IMR-90 (cell line): ENCODE measurements at regions not wholly inside any gene's neighbourhood (a gene's known extent, or its start where the extent isn't known, plus 50 kb on each side); places are given as distances from the start of the nearest gene placed in this dataset.

ENCODE experiments used
- ATAC-seq: fragments of 200-7000 bp; cut with Tn5 transposase; 2 replicates; pipeline ENCODE4 v1.9.1; 2020; ENCODE audit warnings: low read depth, mild to moderate bottlenecking, moderate library complexity
- BruUV-seq: library from RNA; stranded (reverse); fragments of 400-500 nt; replicated peaks from 2 replicates; lab custom pipeline; 2021; lab: Mats Ljungman, UMichigan
- CTCF ChIA-PET: fragments of 300-600 bp; formaldehyde crosslinking; extraction: SDS; loops from one replicate; lab custom pipeline; 2021; ENCODE audit warnings: antibody characterized with exemption; lab: Yijun Ruan, JAX
- POLR2A ChIA-PET: fragments of 300-600 bp; sonication (Branson Sonifier 250); formaldehyde crosslinking; loops from one replicate; lab custom pipeline; 2022; ENCODE audit warnings: antibody characterized with exemption; ENCODE audit not compliant: unreplicated experiment; lab: Charles Lee
- DNase-seq: peaks from one replicate; pipeline ENCODE4 v3.0.0; 2013
- H2AFZ ChIP-seq: replicated peaks from 2 replicates; pipeline ENCODE3; 2013; ENCODE audit warnings: low read length, mild to moderate bottlenecking; ENCODE audit not compliant: poor library complexity
- H2AK5ac ChIP-seq: 2 replicates; pipeline ENCODE4 v1.6.1; 2013; ENCODE audit warnings: low read depth, low read length, inconsistent platforms
- H2AK9ac ChIP-seq: replicated peaks from 2 replicates; pipeline ENCODE3; 2013; ENCODE audit warnings: mild to moderate bottlenecking, low read depth, low read length, moderate library complexity; ENCODE audit not compliant: poor library complexity
- H2BK120ac ChIP-seq: 2 replicates; pipeline ENCODE4 v1.6.1; 2013; ENCODE audit warnings: low read depth, low read length, inconsistent platforms
- H2BK15ac ChIP-seq: 3 replicates; pipeline ENCODE4 v1.6.1; 2013; ENCODE audit warnings: low read depth, low read length, inconsistent platforms
- H2BK20ac ChIP-seq: 2 replicates; pipeline ENCODE4 v1.6.1; 2013; ENCODE audit warnings: low read depth, mild to moderate bottlenecking, inconsistent platforms, low read length, moderate library complexity
- H2BK5ac ChIP-seq: 2 replicates; pipeline ENCODE4 v1.6.1; 2013; ENCODE audit warnings: mild to moderate bottlenecking, low read depth, low read length, inconsistent platforms; ENCODE audit not compliant: poor library complexity, severe bottlenecking
- H3K14ac ChIP-seq: replicated peaks from 2 replicates; pipeline ENCODE4 v1.6.1; 2013; ENCODE audit warnings: low read depth, low read length, inconsistent platforms
- H3K18ac ChIP-seq: 2 replicates; pipeline ENCODE4 v1.6.1; 2013; ENCODE audit warnings: low read depth, low read length, control low read depth
- H3K23ac ChIP-seq: 2 replicates; pipeline ENCODE4 v1.6.1; 2013; ENCODE audit warnings: low read depth, low read length, inconsistent platforms
- H3K27ac ChIP-seq: 2 replicates; pipeline ENCODE4 v1.5.1; 2013; ENCODE audit warnings: mild to moderate bottlenecking, control low read depth, low read length; ENCODE audit not compliant: insufficient read depth
- H3K27me3 ChIP-seq: 2 replicates; pipeline ENCODE4 v1.6.1; 2013; ENCODE audit warnings: low read length; ENCODE audit not compliant: control insufficient read depth, insufficient read depth
- H3K36me3 ChIP-seq: 2 replicates; pipeline ENCODE4 v1.6.1; 2013; ENCODE audit warnings: low read length, mixed read lengths; ENCODE audit not compliant: control insufficient read depth, insufficient read depth
- H3K4ac ChIP-seq: 2 replicates; pipeline ENCODE4 v1.6.1; 2013; ENCODE audit warnings: low read depth, low read length, inconsistent platforms
- H3K4me1 ChIP-seq: 2 replicates; pipeline ENCODE4 v1.6.1; 2013; ENCODE audit warnings: low read length, mixed read lengths; ENCODE audit not compliant: control insufficient read depth, insufficient read depth
- H3K4me2 ChIP-seq: 2 replicates; pipeline ENCODE4 v1.6.1; 2013; ENCODE audit warnings: low read depth, mild to moderate bottlenecking, control low read depth, low read length, moderate library complexity
- H3K4me3 ChIP-seq: 2 replicates; pipeline ENCODE4 v1.5.1; 2013; ENCODE audit warnings: low read depth, mild to moderate bottlenecking, control low read depth, low read length, moderate library complexity; ENCODE audit not compliant: insufficient read depth
- H3K56ac ChIP-seq: 2 replicates; pipeline ENCODE4 v1.6.1; 2013; ENCODE audit warnings: low read length, inconsistent platforms; ENCODE audit not compliant: insufficient read depth; ENCODE audit errors: extremely low read depth
- H3K79me1 ChIP-seq, 2 experiments: 2 replicates each; pipeline ENCODE4 v1.6.1; 2013; ENCODE audit warnings: low read length in 2 of 2, inconsistent platforms in 1 of 2, low read depth in 1 of 2
- H3K9ac ChIP-seq: 2 replicates; pipeline ENCODE4 v1.6.1; 2013; ENCODE audit warnings: low read depth, low read length, control low read depth
- H3K9me1 ChIP-seq: 2 replicates; pipeline ENCODE4 v1.6.1; 2013; ENCODE audit warnings: low read length, inconsistent platforms; ENCODE audit not compliant: insufficient read depth
- H3K9me3 ChIP-seq: 2 replicates; pipeline ENCODE4 v1.6.1; 2013; ENCODE audit warnings: low read length; ENCODE audit not compliant: control insufficient read depth, insufficient read depth
- H4K20me1 ChIP-seq: 2 replicates; pipeline ENCODE4 v1.6.1; 2013; ENCODE audit warnings: low read length, inconsistent platforms; ENCODE audit not compliant: insufficient read depth
- H4K5ac ChIP-seq: 2 replicates; pipeline ENCODE4 v1.6.1; 2013; ENCODE audit warnings: mild to moderate bottlenecking, low read depth, low read length, control low read depth
- H4K8ac ChIP-seq, 2 experiments: 2 replicates each; pipeline ENCODE4 v1.6.1; 2013; ENCODE audit warnings: low read depth in 2 of 2, low read length in 2 of 2, control low read depth in 1 of 2, inconsistent platforms in 1 of 2
- H4K91ac ChIP-seq: 2 replicates; pipeline ENCODE4 v1.6.1; 2013; ENCODE audit warnings: low read depth, low read length, inconsistent platforms; ENCODE audit not compliant: insufficient read depth
- CEBPB ChIP-seq: IDR thresholded peaks from 2 replicates; pipeline ENCODE4 v1.6.1; 2012; ENCODE audit warnings: low read depth, low read length, improper control_type of control experiment
- CTCF ChIP-seq: conservative IDR thresholded peaks from 2 replicates; pipeline ENCODE4 v1.5.1; 2012; ENCODE audit warnings: mild to moderate bottlenecking, low read depth, low read length, improper control_type of control experiment
- ELK1 ChIP-seq: fragments of 150-350 bp; IDR thresholded peaks from 2 replicates; pipeline ENCODE4 v1.6.1; 2016; ENCODE audit warnings: low read depth, mild to moderate bottlenecking, low read length, moderate library complexity, borderline replicate concordance
- FOS ChIP-seq: fragments of 150-350 bp; IDR thresholded peaks from 2 replicates; pipeline ENCODE4 v1.6.1; 2016; ENCODE audit warnings: low read depth, low read length
- MAZ ChIP-seq: IDR thresholded peaks from 2 replicates; pipeline ENCODE4 v1.6.1; 2012; ENCODE audit warnings: low read depth, mild to moderate bottlenecking, low read length, improper control_type of control experiment, moderate library complexity, borderline replicate concordance
- NFE2L2 ChIP-seq: fragments of 150-350 bp; IDR thresholded peaks from 2 replicates; pipeline ENCODE4 v1.6.1; 2016; ENCODE audit warnings: low read depth, mild to moderate bottlenecking, low read length
- POLR2A ChIP-seq: IDR thresholded peaks from 2 replicates; pipeline ENCODE4 v1.6.1; 2012; ENCODE audit warnings: mild to moderate bottlenecking, low read depth, low read length
- RAD21 ChIP-seq: IDR thresholded peaks from 2 replicates; pipeline ENCODE4 v1.6.1; 2012; ENCODE audit warnings: low read length, improper control_type of control experiment
- RCOR1 ChIP-seq: IDR thresholded peaks from 2 replicates; pipeline ENCODE4 v1.6.1; 2012; ENCODE audit warnings: mild to moderate bottlenecking, low read length, improper control_type of control experiment; ENCODE audit not compliant: insufficient replicate concordance
- SMC3 ChIP-seq: fragments of 150-350 bp; IDR thresholded peaks from 2 replicates; pipeline ENCODE4 v1.6.1; 2016; ENCODE audit warnings: low read depth, mild to moderate bottlenecking, antibody characterized with exemption, low read length, moderate library complexity
- WGBS, 2 experiments: methylation state at CpG; one replicate each; pipeline versions ENCODE4 v1.1.5 to v1.1.7; 2013; ENCODE audit warnings: missing lambda C conversion rate in 2 of 2; ENCODE audit not compliant: insufficient read length in 1 of 2; ENCODE audit errors: extremely low coverage in 2 of 2; 5-methylcytosine and 5-hydroxymethylcytosine counted together
- dilution Hi-C: fragments of 300-500 bp; cut with HindIII; formaldehyde crosslinking; loops from one replicate; pipeline ENCODE4 v1.14.3; 2018; ENCODE audit warnings: low sequenced_read_pairs; ENCODE audit not compliant: unreplicated experiment
- in situ Hi-C: fragments of 300-500 bp; cut with MboI; formaldehyde crosslinking; loops from 3 replicates; pipeline ENCODE4 v1.14.3; 2019; ENCODE audit warnings: low sequenced_read_pairs, inconsistent platforms, mixed read lengths
- intact Hi-C: fragments of 100-400 bp; cut with micrococcal nuclease; formaldehyde crosslinking; loops from 2 replicates; pipeline ENCODE4 v1.10.0; 2022

DNA sequence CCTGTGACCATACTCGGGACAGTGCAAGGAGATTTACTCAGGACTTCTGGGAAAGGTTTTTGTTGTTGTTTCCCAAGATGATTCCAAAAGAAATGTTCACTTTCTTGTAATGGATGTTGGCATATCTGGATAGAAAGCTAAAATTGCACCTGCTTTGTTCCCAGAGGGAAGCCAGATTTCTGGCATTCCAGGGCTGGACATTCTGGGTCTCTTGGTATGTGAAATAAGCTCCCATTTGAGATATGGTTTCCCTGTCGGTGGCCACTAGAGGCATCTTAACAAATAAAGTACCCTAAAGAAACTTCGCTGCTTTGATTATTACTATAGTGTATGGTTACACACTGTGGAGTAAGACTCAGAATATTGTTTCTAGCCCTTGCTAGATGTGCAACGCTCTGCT lies 737.3 kb downstream of the BRINP1 start:
- H2BK20ac ChIP-seq: no peak overlapping the region
- no peak overlapping the region for H3K18ac ChIP-seq
- TF ChIP-seq CTCF (no peak), SMC3 (no peak), RAD21 (no peak), CEBPB (no peak), FOS (no peak), NFE2L2 (no peak), RCOR1 (no peak), MAZ (no peak), POLR2A (no peak), ELK1 (no peak)
- H3K23ac ChIP-seq: no peak overlapping the region
- no peak overlapping the region for H3K56ac ChIP-seq
- H3K4ac ChIP-seq: no peak overlapping the region
- H3K4me2 ChIP-seq: no peak overlapping the region
- H3K79me1 ChIP-seq: no peaks in the 10 kb centered on the region
- H2BK120ac ChIP-seq: no peak overlapping the region
- no peak overlapping the region for H4K91ac ChIP-seq
- H3K14ac ChIP-seq: no peak overlapping the region
- H4K8ac ChIP-seq: no peak overlapping the region
- H3K9ac ChIP-seq: no peak overlapping the region
- no peaks in the 10 kb centered on the region for H3K27me3 ChIP-seq
- in situ Hi-C loops: no loop called here
- H3K4me1 ChIP-seq: no peaks in the 10 kb centered on the region
- ATAC-seq (no peak), DNase-seq (no peak)
- no peak overlapping the region for H2BK5ac ChIP-seq
- no peak overlapping the region for H2BK15ac ChIP-seq
- H3K4me3 ChIP-seq: no peak overlapping the region
- no peaks in the 10 kb centered on the region for H3K36me3 ChIP-seq
- dilution Hi-C loops: no loop called here
- peaks cover 10% of the 10 kb centered on the region for H3K9me3 ChIP-seq
- POLR2A ChIA-PET: no interaction called here
- H4K5ac ChIP-seq: no peak overlapping the region
- no TSS peak for BruUV-seq
- no peak overlapping the region for H2AFZ ChIP-seq
- 13% methylated on average over 1 of the region's 4 CpGs; no CpG with 5 or more reads in 1 of the 2 experiments for WGBS, 2 experiments
- H2AK5ac ChIP-seq: no peak overlapping the region
- CTCF ChIA-PET: no interaction called here
- no peak overlapping the region for H2AK9ac ChIP-seq
- no peak overlapping the region for H3K27ac ChIP-seq
- H4K20me1 ChIP-seq: no peaks in the 10 kb centered on the region
- intact Hi-C loops: no loop called here
- H3K9me1 ChIP-seq: no peaks in the 10 kb centered on the region
